ENCODE measurements at regions not wholly inside any gene's neighbourhood (a gene's known extent, or its start where the extent isn't known, plus 50 kb on each side); places are given as distances from the start of the nearest gene placed in this dataset.

DNA sequence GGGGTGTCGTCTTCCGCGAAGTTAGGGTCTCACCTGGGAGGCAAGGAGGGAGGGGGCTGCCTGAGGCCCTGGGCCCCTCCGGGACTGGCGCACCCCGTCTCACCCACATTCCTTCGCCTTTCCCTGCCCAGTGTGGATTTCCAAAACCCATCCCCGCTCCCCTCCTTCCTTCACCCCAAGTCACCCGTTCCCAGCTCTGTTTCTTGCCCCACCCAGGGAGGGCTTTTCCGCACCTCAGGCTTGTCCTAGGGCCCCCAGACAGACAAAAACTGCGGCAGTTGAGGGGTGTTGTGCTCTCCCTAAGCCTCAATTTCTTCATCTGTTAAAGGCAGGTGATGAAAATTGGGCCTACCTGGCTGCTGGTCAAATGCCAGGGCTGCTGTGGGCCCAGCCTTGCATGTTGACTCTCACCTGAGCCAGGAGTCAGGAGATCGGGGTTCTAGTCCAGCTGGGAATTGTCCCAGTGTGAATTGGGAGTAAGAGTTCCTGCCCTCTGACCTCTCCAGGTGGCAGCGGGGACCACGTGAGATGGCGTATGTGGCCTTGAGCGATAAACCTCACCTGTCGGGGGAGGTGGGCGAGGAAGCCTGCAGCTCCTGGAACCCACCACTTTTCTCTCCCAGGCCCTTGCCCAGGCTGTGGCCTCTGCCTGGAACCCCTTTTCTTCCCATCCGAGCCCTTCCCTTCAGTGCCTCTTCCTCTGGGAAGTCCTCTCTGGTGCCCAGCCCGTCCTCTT is 143.4 kb upstream of the IER5L start:
- DNase-seq: no peak

DNA sequence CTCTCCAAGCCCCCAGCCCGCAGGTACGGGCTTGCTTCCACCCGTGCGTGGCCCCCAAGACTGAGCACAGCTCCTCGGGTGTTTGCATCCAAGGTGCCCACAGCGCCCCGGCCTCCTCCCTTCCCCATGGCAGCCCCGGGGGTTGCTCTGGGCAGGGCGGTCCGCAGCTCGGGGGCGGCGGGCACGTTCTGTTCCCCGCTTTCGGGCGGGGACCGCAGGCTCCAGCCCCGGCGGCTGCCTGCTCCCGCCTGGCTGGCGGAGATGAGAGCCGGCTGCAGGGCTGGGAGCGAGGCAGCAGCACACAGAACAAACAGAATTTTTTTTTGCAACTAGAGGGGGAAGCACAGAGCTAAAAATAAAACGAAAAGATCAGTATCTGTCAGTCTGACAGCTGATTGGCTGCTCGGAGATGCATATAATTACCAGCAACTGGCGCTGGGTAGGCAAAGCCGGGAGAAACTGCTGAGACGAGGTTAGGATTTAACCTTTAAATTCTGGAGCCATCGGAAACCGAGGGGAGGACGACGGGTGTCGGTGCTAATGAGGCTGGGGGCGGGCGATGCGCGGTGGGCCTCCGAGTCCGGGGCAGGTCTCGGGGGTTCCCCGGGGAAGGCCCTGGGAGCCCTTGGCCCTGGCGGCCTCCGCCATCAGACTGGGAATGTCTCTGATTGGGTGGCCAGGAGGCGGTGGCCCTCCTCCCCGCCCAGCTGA is 142.7 kb upstream of the IER5L start:
- peak; percentile 50 for DNase-seq

DNA sequence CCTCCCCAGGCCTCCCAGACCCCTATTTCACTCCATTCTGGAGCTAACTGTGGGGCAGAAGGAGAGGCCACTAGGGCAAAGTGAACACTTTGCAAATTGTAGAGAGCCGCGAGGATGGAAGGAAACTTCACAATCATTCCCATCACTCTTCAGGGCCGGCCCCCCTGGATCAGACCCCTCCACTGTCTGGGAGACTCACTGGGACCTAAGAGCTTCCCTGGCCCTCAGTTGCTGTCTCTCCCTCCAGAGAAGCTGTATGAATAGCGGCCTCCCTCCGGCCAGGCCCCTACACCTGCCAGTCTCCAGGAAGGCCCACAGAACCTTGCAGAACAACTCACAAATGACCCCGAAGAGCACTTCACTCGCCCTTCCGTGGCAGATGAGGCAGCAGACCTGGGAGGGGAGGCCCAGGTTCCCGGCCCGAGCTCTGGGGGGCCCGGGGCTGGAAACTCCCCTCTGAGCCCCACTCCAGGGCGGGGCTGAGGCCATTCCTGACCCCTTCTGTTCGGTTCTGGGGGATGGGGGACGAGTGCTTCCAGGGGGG is 141.9 kb upstream of the IER5L start:
- DNase-seq: no peak

DNA sequence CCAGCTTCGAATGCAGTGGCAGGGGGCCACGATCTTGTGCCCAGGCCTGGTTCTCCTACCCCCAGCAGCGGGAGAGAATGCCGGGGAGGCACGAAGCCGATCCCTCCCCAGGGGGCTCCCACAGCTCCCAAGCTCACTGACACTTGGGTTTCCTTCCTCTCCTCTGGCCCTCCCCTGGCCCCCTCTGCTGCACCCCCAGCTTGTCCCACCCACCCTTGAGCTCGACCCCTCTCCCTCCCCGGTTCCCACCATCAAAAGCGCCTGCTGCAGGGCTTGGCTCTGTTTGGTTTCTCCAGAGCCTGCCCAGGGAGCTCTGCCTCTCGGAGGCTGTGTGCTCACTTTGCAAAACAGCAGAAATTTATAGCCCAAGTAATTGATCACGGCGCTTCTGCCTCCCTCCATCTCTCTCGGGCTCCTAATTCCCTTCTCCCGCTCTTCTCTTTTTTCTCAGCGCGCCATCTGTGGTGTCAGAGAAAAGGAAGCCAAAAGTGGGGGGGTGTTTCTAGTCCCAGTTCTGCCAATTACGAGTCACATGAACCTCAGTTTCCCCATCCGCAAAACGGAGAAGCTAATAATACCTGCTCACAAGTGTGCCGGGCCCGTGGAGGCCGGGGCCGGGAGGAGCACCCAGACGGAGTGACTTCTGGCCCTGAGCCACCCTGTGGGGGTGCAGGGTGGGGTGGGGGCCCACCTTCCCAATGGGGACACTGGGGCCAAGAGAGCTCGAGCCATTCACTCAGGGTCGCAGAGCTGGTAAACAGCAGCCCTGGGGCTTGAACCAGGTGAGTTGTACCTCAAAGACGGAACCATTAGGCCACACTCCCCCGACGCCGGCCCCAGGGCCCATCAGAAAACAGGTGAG is 141.2 kb upstream of the IER5L start:
- DNase-seq: no peak

DNA sequence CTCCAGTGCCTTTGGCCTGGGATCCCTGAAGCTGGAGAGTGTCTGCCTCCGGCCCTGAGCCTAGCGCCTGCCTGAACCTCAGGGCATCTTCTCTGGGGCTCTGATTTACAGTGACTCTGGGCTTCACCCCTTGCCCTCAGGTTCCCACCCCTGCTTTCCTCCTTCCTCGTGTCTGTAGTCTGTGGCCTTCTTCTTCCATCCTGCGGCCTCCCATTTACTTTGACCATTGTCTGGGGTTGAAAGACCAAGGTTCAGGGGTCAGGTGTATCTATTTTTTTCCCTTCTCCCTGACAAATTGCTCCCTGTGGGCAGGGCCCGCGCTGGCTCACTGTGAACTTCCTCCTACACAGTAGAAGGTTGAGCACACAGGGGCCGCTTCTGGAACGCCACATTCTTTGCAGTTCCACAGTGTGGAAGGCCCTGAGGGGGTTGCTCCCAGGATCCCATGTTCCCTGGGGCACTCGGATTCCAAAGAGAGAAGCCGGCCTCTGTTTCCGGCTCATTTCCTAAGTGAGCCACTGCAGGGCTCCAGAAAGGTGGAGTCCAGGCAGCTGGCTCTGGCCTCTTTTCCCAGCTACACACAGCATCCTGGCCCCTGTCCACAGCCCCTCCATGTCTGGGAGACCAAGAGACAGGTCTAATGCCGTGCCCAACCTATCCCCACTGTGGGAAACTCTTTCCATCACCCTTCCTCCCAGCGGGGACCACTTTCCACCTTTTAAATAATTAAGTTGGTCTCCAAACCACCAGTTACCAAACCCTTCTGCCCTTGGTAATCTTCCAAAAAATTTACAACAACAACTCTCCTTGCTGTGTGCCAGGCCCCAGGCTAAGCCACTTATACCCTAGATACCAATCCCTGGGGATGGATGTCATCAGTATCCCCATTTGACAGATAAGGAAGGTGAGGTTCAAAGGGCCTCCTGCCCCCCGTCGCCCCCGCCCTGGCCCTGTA is 140.3 kb upstream of the IER5L start:
- no peak for DNase-seq

DNA sequence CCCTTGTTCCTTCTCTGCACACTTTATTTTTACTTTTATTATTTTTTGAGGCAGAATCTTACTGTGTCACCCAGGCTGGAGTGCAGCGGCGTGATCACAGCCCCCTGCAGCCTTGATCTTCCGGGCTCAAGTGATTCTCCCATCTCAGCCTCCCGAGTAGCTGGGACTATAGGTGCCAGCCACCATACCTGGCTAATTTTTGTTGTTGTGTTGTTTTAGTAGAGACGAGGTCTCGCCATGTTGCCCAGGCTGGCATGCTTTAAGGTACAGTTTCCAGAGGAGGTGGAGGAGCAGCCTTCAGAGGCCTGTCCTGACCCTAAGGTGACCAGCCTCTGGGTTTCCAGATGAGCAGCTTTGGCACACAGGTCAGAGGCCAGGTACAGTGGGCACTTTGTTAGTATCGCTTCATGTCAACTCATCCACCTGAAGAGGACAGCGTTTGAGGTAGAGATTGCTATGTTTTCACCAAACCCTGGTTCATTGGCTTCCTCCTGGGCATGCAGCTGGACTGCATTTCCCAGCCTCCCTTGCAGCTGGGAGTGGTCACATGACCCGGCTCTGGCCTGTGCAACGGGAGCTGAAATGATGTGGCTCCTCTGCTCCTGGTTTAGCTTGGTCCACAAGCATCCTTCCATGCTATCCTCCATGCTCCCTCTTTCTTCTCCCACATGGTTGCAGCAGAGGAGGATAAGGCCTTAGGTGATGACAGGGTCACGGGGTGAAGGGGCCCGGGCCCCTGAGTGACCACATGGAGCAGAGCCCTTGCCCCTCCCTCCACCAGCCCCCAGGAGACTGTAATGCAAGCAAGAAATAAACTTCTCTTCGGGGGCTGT is 139.3 kb upstream of the IER5L start:
- DNase-seq: no peak

DNA sequence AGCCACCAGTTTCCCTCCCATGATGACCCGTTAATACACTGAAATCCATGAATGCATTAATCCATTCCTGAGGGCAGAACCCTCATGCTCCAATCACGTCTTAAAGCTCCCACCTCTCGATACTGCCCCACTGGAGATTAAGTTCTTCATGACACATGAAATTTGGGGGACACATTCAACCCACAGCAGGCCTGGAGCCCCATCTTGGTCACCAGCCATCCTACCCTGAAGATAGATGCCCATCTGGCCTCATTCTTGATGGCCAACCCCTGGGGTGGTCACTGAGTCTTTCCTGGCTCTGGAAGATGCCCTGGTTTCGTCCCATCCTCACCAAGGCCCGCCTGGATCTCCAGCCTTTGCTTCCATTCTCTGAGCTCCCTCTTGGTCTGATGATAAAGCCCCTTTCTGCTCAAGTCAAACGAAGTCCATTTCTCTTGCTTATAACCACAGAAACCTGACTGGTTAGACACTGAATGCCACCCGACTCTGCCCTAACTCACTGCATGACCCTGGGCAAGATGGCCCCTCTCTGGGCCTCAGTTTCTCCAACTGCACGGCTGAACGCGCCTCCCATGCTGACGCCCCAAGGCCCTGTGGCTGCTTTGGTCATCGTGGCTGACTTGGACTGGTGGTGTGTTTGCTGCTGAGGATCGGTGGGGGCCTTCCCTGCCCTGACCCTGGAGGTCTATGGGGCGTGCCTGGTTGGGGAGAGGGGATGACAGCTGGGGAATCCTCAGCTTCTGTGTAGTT is 138.4 kb upstream of the IER5L start:
- DNase-seq: no peak

DNA sequence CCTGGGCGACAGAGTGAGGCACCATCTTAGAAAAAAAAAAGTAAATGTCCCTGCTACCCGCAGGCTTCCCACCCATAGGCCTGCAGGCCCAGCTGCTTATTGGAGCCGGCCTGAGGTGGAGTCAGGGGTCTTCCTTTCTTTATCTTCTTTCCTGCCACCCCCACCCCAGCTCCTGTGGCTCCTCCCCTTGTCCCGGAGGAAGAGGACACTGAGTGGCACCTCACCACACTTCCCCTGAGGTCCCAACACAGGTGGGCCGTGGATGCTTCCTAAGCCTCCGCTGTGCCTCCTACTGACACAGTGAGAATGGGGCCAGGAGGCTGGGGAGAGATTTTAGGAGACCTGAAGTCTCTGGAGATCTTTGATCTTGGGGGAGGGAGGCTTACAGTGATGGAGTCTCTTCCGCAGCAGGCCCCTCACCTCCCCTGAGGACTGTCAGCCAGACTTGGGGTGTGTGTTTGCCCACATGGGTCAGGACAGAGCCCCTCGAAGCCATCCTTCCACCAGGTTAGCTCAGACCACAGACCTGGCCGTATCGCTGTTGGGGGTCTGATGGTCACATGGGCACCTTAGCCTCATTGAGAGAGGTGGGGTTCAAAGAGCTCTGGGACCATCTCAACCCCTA is 135.4 kb upstream of the IER5L start:
- DNase-seq: no peak

DNA sequence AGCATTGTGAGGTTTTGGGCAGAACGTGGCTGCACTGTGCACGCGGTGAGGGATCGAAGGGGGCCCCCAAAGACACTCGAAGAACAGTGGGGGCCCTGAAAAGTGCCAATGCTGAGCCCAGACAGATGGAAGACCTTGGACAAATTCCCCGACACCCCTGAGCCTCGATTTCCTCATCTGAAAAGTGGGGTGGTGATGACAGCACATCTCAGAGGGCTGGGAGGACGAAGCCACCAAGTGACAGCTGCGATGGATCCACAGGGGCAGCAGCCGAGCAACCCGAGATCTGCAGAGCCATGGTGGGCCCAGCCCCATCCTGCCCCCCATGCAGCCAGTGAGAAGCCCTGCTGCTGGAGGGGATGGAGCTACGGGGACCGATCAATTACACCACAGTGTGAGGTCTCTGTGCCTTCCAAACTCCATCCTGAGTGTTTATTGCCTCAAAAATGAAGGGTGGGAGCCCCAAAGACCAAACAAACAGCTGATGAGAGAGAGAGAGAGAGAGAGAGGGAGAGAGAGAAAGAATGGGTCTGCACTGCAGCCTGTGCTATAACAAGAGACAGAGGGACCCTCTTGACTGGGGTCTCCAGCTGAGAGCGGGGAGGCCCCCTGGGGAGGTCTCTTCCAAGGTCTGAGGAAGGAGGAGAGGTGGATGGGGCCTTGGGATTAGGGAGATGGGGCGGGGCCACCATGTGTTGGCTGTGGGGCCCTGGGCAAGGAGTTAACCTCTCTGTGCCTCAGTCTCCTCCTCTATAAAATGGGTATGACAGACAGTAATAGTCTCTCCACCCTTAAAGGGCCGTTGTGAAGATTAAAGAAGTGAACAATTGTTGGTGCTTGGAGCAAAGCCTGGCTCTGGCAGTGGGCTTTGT is 134.4 kb upstream of the IER5L start:
- no peak for DNase-seq

DNA sequence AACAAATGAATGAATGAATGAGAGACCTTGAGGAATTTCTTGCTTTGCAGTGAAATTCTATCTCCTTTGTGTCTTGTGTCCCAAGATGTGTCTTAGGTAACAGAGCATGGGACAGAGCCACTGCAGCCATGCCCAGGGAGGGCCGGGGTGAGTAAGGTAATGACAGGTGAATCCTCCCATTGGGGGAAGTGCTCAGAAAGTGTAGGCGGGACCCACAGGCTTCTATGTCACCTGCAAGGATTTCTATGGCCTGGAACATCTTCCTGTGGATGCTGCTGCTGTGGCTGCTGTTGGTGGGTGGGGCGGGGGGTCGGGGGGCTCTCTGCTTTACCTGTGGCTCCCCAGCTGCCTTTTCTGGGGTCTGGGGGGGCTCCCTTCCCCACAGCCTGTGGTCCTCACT is 133.6 kb upstream of the IER5L start:
- DNase-seq: no peak

DNA sequence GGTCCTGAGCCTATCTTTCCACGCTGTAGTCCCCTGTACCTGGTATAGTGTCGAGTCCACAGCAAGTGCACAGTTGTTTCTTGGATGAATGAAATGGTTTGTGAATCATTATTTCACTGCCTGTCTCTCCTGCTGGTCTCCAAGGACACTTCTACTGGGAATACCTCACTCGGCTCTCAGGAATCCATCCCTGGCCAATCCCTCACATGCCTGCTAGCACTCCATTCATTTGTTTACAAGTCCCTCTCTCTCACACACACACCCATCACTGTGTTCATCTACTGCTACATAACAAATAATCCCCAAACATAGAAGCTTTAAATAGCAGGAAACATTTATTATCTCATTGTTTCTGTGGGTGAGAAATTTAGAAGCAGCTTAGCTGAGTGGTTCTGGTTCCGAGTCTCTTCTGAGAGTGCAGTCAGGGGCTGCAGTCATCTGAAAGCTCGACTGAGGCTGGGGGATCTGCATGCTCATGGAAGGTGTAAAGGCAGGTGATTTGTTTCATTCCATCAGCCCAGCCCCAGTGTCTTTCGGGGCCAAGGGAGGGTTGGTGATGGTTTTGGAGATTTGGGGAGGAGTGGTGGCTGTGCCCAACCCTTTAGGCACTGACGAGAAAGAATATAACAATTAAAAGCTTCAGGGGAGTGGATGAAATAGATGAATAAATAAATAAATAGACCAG is 132.7 kb upstream of the IER5L start:
- no peak for DNase-seq

DNA sequence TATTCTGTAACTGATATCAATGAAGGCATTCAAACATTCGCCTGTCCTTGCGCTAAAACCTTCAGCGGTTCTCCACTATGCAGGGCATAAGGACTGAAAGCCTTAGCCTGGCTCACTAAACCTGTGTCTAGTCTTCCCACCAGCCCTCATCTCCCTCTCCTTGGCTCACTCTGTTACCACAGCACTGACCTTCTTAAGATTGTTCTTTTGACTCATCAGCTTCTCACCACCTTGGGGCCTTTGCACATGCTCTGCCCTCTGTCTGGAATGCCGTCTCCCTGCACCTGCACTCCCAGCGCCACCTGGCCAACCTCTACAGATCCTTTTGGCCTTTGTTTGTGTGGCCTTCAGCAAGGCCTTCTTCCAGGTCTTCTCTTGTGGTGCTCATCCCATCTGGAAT is 131.8 kb upstream of the IER5L start:
- DNase-seq: no peak

DNA sequence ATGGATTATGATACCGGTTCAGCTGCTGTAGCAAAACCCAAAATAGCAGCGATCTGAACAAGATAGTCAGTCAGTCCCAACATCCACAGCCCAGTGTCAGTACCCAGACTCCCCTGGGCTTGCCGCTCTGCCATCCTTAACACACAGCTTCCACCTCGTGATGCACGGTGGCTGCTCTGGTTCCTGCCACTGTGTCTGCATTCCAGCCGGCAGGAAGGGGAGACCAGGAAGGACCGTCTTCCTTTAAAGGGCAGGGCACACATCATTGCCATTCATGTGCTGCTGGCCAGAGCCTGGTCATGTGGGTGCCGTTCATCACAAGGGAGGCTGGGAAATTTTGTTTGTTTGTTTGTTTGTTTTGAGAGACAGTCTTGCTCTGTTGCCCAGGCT is 131.0 kb upstream of the IER5L start:
- DNase-seq: no peak

DNA sequence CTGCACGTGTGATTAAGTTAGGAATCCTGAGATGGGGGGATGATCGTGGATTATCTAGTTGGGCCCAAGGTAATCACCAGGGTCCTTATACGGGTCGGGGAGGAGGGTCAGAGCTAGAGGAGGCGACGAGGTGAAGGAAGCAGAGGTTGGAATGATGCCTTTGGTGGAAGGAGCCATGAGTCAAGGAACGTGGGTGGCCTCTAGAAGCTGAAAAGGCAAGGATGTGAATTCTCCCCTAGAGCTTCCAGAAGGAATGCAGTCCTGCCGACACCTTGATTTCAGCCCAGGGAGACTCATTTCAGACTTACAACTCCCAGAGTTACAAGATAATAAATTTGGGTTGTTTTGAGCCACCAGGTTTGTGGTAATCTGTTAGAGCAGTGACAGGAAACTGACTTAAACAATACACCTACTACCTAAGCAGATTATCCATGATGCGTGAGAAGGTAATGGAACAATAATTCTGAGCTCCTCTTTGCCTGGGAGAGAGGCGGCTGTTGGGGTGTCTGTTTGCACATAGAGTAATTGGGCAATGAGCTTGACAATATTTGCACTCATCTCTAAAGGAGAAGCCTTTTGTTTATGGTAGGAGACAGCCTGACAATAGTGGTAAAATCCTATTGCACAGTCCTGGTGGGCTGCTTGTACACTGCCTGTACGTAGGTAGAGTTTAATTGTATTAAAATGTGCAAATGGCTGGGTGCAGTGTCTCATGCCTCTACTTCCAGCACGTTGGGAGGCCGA is 129.3 kb upstream of the IER5L start:
- DNase-seq: no peak

DNA sequence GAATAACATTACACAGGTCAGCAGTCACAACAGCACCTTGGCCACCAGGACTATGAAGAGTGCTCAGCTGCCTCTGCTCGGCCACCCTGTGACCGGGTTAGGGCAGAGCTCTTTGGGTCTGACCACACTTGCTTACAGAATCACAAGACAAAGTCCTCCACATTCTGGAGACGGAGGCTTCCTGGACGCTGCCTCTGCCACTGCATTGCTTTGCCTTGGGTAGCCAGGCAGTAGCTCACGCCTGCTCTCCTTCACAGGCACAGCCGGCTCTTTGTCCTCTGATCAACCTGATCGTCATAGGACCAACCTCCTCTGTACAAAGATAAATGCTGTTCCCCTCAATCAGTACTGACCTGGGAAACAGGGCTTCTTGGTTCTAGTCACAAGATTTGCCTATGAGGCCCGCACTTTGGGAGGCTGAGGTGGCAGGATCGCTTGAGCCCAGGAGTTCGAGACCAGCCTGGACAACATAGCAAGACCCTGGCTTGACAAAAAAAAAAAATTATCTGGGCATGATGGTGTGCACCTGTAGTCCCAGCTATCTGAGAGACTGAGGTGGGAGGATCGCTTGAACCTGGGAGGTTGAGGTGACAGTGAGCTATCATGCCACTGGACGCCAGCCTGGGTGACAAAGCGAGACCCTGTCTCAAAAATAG is 128.4 kb upstream of the IER5L start:
- no peak for DNase-seq

DNA sequence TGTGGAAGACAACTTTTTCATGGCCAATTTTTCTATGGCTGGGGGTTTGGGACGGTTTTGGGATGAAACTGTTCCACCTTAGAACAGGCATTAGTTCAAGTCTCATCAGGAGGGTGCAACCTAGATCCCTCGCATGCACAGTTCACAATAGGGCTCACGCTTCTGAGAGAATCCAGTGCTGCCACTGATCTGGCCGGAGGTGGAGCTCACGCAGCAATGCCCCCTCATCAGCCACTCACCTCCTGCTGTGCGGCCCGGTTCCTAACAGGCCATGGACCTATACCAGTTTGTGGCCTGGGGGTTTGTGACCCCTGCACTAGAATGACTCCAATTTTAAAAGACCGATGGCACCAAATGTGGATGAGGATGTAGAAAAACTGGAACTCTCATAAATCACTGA is 127.2 kb upstream of the IER5L start:
- no peak for DNase-seq

DNA sequence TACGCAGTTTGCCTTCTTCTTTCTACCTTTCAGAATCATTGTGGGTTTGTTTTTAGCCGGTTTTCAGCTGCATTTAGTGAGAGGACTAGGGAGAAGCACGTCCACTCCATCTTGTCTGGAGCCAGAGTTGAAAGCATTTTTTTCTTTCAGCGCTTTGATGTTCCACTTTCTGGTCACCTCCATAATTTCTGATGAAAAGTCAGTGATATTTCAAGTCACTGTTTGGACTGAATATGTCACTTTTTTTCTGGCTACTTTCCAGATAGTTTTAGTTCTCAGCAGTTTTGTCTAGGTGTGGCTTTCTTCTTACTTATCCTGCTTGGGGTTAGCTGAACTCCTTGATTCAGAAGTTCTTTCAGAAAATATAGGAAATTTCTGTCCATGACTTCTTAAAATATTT is 123.9 kb upstream of the IER5L start:
- DNase-seq: no peak

All from hematopoietic multipotent progenitor cell treated with erythropoietin and hydrocortisone succinate and interleukin-3 and kit ligand, for 8 days (in vitro differentiated cells).